ENCODE measurements at regions not wholly inside any gene's neighbourhood (a gene's known extent, or its start where the extent isn't known, plus 50 kb on each side); places are given as distances from the start of the nearest gene placed in this dataset.

GRCh38 chr18:5824370-5824984 is 70.8 kb downstream of the TMEM200C start:
- TF ChIP-seq, protein P1, sequence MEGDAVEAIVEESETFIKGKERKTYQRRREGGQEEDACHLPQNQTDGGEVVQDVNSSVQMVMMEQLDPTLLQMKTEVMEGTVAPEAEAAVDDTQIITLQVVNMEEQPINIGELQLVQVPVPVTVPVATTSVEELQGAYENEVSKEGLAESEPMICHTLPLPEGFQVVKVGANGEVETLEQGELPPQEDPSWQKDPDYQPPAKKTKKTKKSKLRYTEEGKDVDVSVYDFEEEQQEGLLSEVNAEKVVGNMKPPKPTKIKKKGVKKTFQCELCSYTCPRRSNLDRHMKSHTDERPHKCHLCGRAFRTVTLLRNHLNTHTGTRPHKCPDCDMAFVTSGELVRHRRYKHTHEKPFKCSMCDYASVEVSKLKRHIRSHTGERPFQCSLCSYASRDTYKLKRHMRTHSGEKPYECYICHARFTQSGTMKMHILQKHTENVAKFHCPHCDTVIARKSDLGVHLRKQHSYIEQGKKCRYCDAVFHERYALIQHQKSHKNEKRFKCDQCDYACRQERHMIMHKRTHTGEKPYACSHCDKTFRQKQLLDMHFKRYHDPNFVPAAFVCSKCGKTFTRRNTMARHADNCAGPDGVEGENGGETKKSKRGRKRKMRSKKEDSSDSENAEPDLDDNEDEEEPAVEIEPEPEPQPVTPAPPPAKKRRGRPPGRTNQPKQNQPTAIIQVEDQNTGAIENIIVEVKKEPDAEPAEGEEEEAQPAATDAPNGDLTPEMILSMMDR (IDR thresholded peaks at IDR 0.05) = no peak
- no peak for TF ChIP-seq POLR2A (IDR thresholded peaks at IDR 0.05)

Measured in lower leg skin (tissue), 3 donors.